ENCODE measurements at regions not wholly inside any gene's neighbourhood (a gene's known extent, or its start where the extent isn't known, plus 50 kb on each side); places are given as distances from the start of the nearest gene placed in this dataset.
"Not testable (repeated sequence)": the region's sequence is repeated elsewhere in the genome, so short reads cannot be mapped to it uniquely, and the experiment has no call there.

DNA sequence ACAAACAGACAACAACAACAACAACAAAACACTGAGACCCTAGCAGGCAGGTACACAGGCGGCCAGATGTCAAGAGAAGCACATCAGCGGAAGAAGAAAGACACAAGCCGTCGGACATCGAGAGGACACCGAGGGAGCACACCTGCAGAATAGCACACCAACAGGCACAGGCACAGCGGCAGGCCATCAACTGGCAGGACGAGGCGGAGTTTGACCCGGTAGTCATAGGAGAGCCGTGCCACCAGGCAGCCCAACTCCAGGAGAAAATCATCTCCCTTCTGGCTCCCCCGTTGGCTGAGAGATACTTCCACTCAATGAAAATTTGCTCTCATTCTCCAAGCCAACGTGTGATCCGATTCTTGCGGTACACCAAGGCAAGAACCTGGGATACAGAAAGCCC, 352.1 kb upstream of the IZUMO3 start:
- Histone ChIP-seq H3K9ac (ENCODE audit: low read length) (no peak overlapping the region), H3K4me1 (ENCODE audit: control insufficient read depth, insufficient read depth, low read length) (no peaks in the 10 kb centered on the region), H3K36me3 (ENCODE audit: control insufficient read depth, insufficient read depth, low read length) (no peaks in the 10 kb centered on the region), H3K4me3 (ENCODE audit: low read depth, low read length) (no peak overlapping the region), H3K27ac (ENCODE audit: low read depth, low read length) (no peak overlapping the region), H3K9me3 (ENCODE audit: control insufficient read depth, insufficient read depth, low read depth, low read length) (no peaks in the 10 kb centered on the region), H3K27me3 (ENCODE audit: control insufficient read depth, insufficient read depth, low read length) (no peaks in the 10 kb centered on the region)

DNA sequence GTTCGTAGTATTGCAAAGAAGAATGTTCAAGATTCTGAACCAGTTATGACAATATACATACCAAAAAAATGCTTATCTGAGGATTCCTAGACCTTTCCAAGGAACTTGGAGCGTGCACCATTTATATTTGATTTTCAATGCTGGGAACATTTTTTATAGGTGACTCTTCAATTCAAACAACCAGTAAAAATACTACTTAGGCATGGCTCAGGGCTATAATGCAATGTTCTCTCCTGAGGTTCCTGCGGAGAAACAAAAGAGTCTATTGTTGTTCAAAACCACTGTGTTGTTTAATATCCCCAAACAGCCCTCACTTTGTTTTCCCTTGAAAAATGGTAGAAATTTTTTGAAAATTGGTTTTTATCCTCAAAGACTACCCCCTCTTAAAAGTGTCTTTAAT, 335.7 kb upstream of the IZUMO3 start:
- Histone ChIP-seq H3K36me3 (ENCODE audit: control insufficient read depth, insufficient read depth, low read length) (no peaks in the 10 kb centered on the region), H3K9me3 (ENCODE audit: control insufficient read depth, insufficient read depth, low read depth, low read length) (no peaks in the 10 kb centered on the region), H3K27ac (ENCODE audit: low read depth, low read length) (0 out of 2 replicates have a peak overlapping the region, but pooled peaks have one; percentile 6), H3K4me3 (ENCODE audit: low read depth, low read length) (no peak overlapping the region), H3K9ac (ENCODE audit: low read length) (no peak overlapping the region), H3K4me1 (ENCODE audit: control insufficient read depth, insufficient read depth, low read length) (peaks cover 14% of the 10 kb centered on the region), H3K27me3 (ENCODE audit: control insufficient read depth, insufficient read depth, low read length) (no peaks in the 10 kb centered on the region)

DNA sequence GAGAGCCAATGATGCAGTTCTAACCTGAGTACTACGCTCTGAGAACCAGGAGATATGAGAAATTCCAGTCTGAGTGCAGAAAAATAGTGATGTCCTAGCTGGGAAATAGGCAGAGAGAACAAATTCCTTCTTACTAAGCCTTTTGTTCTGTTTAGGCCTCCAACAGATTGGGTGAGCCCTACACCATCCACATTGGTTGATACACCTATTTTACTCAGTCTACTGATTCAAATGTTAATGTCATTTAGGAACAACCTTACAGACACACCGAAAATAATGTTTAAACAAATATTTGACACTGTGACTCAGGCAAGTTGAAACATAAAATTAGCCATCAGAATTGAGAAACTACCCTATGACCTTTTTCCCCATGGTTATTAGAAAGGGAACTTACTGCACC, 333.9 kb upstream of the IZUMO3 start:
- H3K27me3 ChIP-seq (ENCODE audit: control insufficient read depth, insufficient read depth, low read length) = no peaks in the 10 kb centered on the region
- no peaks in the 10 kb centered on the region for H3K36me3 ChIP-seq (ENCODE audit: control insufficient read depth, insufficient read depth, low read length)
- H3K4me1 ChIP-seq (ENCODE audit: control insufficient read depth, insufficient read depth, low read length) = peaks cover 14% of the 10 kb centered on the region
- H3K9me3 ChIP-seq (ENCODE audit: control insufficient read depth, insufficient read depth, low read depth, low read length) = no peaks in the 10 kb centered on the region
- H3K4me3 ChIP-seq (ENCODE audit: low read depth, low read length) = no peak overlapping the region
- no peak overlapping the region for H3K9ac ChIP-seq (ENCODE audit: low read length)
- no peak overlapping the region for H3K27ac ChIP-seq (ENCODE audit: low read depth, low read length)

DNA sequence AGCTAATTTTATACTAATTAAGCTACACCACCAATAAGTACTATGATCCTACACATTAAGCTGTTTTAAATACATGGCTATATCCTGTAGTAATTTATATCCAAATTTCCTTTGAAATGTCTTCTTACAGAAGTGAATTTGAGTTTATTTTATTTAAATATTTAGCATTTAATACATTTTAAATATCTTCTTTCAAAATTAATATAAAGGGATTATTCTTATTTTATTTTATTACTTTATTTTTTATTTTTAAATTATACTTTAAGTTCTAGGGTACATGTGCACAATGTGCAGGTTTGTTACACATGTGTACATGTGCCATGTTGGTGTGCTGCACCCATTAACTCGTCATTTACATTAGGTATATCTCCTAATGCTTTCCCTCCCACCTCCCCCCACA, 310.9 kb upstream of the IZUMO3 start:
- H3K27me3 ChIP-seq (ENCODE audit: control insufficient read depth, insufficient read depth, low read length) = peaks cover 43% of the 10 kb centered on the region
- H3K4me1 ChIP-seq (ENCODE audit: control insufficient read depth, insufficient read depth, low read length); H3K9me3 ChIP-seq (ENCODE audit: control insufficient read depth, insufficient read depth, low read depth, low read length); H3K36me3 ChIP-seq (ENCODE audit: control insufficient read depth, insufficient read depth, low read length); H3K27ac ChIP-seq (ENCODE audit: low read depth, low read length); H3K4me3 ChIP-seq (ENCODE audit: low read depth, low read length); H3K9ac ChIP-seq (ENCODE audit: low read length): not testable (repeated sequence)

DNA sequence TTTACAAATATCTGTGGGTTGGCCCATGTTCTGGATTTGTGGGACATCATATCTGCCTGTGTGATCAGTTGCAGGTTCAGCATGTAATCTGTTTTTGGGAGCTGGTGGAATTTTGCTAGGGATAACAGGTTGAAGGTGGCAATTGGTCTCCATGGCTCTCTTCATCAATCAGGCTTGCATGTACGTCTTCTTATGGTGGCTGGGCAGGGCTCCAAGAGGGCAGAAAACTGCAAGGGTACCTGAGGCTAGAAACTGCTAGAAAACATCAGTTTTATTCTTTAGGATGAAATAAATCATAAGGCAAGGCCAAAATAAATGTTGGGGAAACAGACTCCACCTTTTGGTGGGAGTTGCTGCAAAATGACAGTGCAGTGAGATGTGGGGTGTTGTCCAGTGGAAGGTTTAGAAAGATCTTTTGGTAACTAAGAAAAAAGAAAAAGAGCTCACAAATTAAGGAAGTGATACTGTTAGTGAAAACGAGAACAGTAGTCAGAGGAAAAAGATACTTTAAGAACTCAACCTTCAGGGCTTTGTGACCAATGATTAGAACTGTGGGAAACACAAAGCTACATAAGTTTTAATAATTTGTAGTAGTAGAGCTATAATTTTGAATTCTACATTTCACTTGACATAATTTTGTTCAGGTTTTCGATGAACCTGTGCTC, 300.7 kb upstream of the IZUMO3 start:
- H3K4me1 ChIP-seq (ENCODE audit: control insufficient read depth, insufficient read depth, low read length) = no peaks in the 10 kb centered on the region
- H3K4me3 ChIP-seq (ENCODE audit: low read depth, low read length) = no peak overlapping the region
- no peak overlapping the region for H3K9ac ChIP-seq (ENCODE audit: low read length)
- no peaks in the 10 kb centered on the region for H3K9me3 ChIP-seq (ENCODE audit: control insufficient read depth, insufficient read depth, low read depth, low read length)
- H3K36me3 ChIP-seq (ENCODE audit: control insufficient read depth, insufficient read depth, low read length) = no peaks in the 10 kb centered on the region
- no peak overlapping the region for H3K27ac ChIP-seq (ENCODE audit: low read depth, low read length)
- H3K27me3 ChIP-seq (ENCODE audit: control insufficient read depth, insufficient read depth, low read length) = no peaks in the 10 kb centered on the region

DNA sequence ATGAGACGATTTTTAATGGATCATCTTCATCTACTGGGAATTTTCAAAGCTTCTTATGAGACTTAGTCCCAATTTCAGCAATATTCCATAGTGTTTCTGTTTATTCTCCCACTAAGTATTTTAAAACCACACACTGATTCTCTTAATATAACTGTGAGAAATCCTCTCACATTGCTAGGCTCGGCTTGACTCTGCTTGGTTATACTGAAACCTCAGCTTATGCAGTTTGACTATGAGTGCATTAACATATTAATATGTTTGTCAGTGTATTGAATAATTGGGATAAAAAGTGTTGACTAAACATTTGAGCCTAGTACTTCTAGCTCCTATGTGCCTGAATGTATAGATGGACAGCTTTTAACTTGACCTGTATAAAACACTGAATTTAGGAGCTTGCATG, 298.5 kb upstream of the IZUMO3 start:
- H3K9ac ChIP-seq (ENCODE audit: low read length) = no peak overlapping the region
- no peaks in the 10 kb centered on the region for H3K4me1 ChIP-seq (ENCODE audit: control insufficient read depth, insufficient read depth, low read length)
- H3K27me3 ChIP-seq (ENCODE audit: control insufficient read depth, insufficient read depth, low read length) = no peaks in the 10 kb centered on the region
- H3K9me3 ChIP-seq (ENCODE audit: control insufficient read depth, insufficient read depth, low read depth, low read length) = no peaks in the 10 kb centered on the region
- no peaks in the 10 kb centered on the region for H3K36me3 ChIP-seq (ENCODE audit: control insufficient read depth, insufficient read depth, low read length)
- no peak overlapping the region for H3K27ac ChIP-seq (ENCODE audit: low read depth, low read length)
- no peak overlapping the region for H3K4me3 ChIP-seq (ENCODE audit: low read depth, low read length)

DNA sequence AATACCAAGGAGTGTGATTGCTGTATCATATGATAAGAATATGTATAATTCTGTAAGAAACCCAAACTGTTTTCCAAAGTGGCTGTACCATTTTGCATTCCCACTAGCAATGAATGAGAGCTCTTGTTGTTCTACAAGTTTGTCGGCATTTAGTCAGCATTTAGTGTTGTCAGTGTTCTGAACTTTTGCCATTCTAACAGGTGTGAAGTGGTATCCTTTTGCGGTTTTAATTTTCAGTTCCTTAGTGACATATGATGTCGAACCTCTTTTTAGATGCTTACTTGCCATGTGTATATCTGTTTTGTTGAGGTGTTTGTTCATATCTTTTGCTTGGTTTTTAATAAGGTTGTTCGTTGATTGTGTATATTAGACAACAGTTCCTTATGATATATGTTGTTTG, 296.3 kb upstream of the IZUMO3 start:
- no peak overlapping the region for H3K27ac ChIP-seq (ENCODE audit: low read depth, low read length)
- no peaks in the 10 kb centered on the region for H3K27me3 ChIP-seq (ENCODE audit: control insufficient read depth, insufficient read depth, low read length)
- H3K9ac ChIP-seq (ENCODE audit: low read length) = no peak overlapping the region
- no peaks in the 10 kb centered on the region for H3K9me3 ChIP-seq (ENCODE audit: control insufficient read depth, insufficient read depth, low read depth, low read length)
- no peak overlapping the region for H3K4me3 ChIP-seq (ENCODE audit: low read depth, low read length)
- H3K36me3 ChIP-seq (ENCODE audit: control insufficient read depth, insufficient read depth, low read length) = no peaks in the 10 kb centered on the region
- H3K4me1 ChIP-seq (ENCODE audit: control insufficient read depth, insufficient read depth, low read length) = no peaks in the 10 kb centered on the region

DNA sequence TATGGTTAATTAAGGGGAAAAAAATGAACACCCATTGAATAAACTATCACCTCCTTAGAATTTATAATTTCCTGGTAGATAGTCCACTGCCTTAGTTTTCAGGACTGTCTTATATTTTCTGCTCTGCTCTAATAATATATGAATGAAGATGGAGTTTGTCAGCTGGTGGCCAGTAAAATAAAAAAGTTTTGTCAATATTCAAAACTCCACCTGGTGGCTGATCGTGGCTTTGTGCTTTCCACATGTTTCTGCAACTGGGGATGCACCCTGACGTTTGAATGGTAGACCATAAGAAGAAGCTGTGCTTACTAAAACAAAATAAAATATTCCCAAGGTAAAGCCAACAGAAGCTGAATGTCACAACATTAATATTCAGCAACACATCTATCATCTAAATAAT, 286.6 kb upstream of the IZUMO3 start:
- no peaks in the 10 kb centered on the region for H3K27me3 ChIP-seq (ENCODE audit: control insufficient read depth, insufficient read depth, low read length)
- H3K9ac ChIP-seq (ENCODE audit: low read length) = no peak overlapping the region
- no peaks in the 10 kb centered on the region for H3K9me3 ChIP-seq (ENCODE audit: control insufficient read depth, insufficient read depth, low read depth, low read length)
- H3K27ac ChIP-seq (ENCODE audit: low read depth, low read length) = no peak overlapping the region
- no peak overlapping the region for H3K4me3 ChIP-seq (ENCODE audit: low read depth, low read length)
- H3K36me3 ChIP-seq (ENCODE audit: control insufficient read depth, insufficient read depth, low read length) = no peaks in the 10 kb centered on the region
- H3K4me1 ChIP-seq (ENCODE audit: control insufficient read depth, insufficient read depth, low read length) = peaks cover 4% of the 10 kb centered on the region; the same call in 1 of the 2 replicates

DNA sequence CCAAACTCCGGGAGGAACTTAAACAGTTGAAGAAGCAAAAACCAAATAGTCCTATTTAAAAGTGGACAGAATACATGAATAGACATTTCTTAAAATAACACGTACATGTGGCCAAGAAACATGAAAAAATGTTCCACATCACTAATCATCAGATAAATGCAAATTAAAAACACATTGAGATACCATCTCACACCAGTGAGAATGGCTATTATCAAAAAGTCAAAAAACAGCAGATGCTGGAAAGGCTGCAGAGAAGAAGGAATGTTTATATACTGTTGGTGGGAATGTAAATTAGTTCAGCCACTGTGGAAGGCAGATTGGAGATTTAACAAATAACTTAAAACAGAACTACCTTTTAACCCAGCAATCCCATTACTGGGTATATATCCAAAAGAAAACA, 283.0 kb upstream of the IZUMO3 start:
- Histone ChIP-seq H3K27me3 (ENCODE audit: control insufficient read depth, insufficient read depth, low read length) (no peaks in the 10 kb centered on the region), H3K9ac (ENCODE audit: low read length) (no peak overlapping the region), H3K36me3 (ENCODE audit: control insufficient read depth, insufficient read depth, low read length) (no peaks in the 10 kb centered on the region)

DNA sequence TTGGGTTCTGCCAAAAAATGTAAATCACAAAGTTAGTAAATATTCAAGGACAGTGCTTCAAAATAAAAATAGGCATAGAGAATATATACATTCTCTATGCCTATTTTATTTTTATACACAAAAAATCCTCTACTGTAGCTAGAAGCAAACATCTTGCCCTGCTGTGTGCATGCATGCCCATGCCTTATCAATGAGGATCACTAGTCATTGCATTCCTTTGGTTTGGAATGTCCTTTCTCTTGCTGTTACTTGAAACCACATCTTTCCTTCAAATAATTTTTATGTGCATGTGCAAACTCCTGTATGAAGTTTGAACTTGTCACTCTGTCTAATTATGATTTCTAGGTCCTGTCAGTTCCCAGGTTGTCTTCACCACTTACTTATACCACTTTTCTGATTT, 278.9 kb upstream of the IZUMO3 start:
- H3K4me3 ChIP-seq (ENCODE audit: low read depth, low read length) = no peak overlapping the region
- no peaks in the 10 kb centered on the region for H3K27me3 ChIP-seq (ENCODE audit: control insufficient read depth, insufficient read depth, low read length)
- H3K4me1 ChIP-seq (ENCODE audit: control insufficient read depth, insufficient read depth, low read length) = 0 out of 2 replicates have a peak, but pooled peaks cover 3% of the 10 kb centered on the region
- H3K36me3 ChIP-seq (ENCODE audit: control insufficient read depth, insufficient read depth, low read length) = no peaks in the 10 kb centered on the region
- H3K9me3 ChIP-seq (ENCODE audit: control insufficient read depth, insufficient read depth, low read depth, low read length) = no peaks in the 10 kb centered on the region
- H3K9ac ChIP-seq (ENCODE audit: low read length) = no peak overlapping the region
- no peak overlapping the region for H3K27ac ChIP-seq (ENCODE audit: low read depth, low read length)

More for the DNA sequence above, 283.0 kb upstream of the IZUMO3 start:
- no peaks in the 10 kb centered on the region for H3K9me3 ChIP-seq (ENCODE audit: control insufficient read depth, insufficient read depth, low read depth, low read length)
- 0 out of 2 replicates have a peak, but pooled peaks cover 3% of the 10 kb centered on the region for H3K4me1 ChIP-seq (ENCODE audit: control insufficient read depth, insufficient read depth, low read length)
- H3K27ac ChIP-seq (ENCODE audit: low read depth, low read length) = no peak overlapping the region
- no peak overlapping the region for H3K4me3 ChIP-seq (ENCODE audit: low read depth, low read length)

DNA sequence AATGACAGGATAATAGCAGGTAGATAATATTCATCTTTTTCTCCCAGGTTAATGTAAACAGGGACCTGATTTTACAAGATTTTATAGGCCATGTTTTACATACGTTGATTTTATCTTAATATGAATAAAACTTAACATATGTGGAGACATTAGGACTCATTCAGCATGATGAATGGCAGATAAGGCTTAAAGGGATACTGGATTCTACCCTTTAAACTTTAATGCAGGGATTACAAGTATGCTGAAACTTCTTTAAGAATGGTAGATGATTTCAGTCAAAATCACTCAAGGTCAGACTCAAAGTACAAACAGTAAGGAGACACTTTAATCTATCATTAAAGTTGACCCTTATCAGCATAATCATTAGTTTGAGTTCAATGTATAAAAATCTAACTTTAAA, 274.5 kb upstream of the IZUMO3 start:
- H3K36me3 ChIP-seq (ENCODE audit: control insufficient read depth, insufficient read depth, low read length) = no peaks in the 10 kb centered on the region
- no peak overlapping the region for H3K4me3 ChIP-seq (ENCODE audit: low read depth, low read length)
- H3K4me1 ChIP-seq (ENCODE audit: control insufficient read depth, insufficient read depth, low read length) = 0 out of 2 replicates have a peak, but pooled peaks cover 3% of the 10 kb centered on the region
- H3K27me3 ChIP-seq (ENCODE audit: control insufficient read depth, insufficient read depth, low read length) = no peaks in the 10 kb centered on the region
- no peak overlapping the region for H3K9ac ChIP-seq (ENCODE audit: low read length)
- H3K27ac ChIP-seq (ENCODE audit: low read depth, low read length) = no peak overlapping the region
- no peaks in the 10 kb centered on the region for H3K9me3 ChIP-seq (ENCODE audit: control insufficient read depth, insufficient read depth, low read depth, low read length)
